Endothelial cell of umbilical vein (primary cell): ENCODE measurements at regions not wholly inside any gene's neighbourhood (a gene's known extent, or its start where the extent isn't known, plus 50 kb on each side); places are given as distances from the start of the nearest gene placed in this dataset.

Source experiments
- BruUV-seq: library from RNA; stranded (reverse); fragments of 400-500 nt; replicated peaks from 2 replicates; lab custom pipeline; 2021; lab: Mats Ljungman, UMichigan
- CTCF ChIA-PET: fragments of 300-600, 350-600 bp; sonication (Branson Sonifier 250); formaldehyde crosslinking; loops from one replicate; lab custom pipeline; 2021; ENCODE audit warnings: antibody characterized with exemption, inconsistent platforms; lab: Charles Lee
- POLR2A ChIA-PET: fragments of 300-600, 350-600 bp; sonication (Branson Sonifier 250); formaldehyde crosslinking; loops from one replicate; lab custom pipeline; 2021; ENCODE audit warnings: antibody characterized with exemption, inconsistent platforms; lab: Charles Lee
- DNase-seq: peaks from one replicate; pipeline ENCODE4 v3.0.0-alpha.2; 2011; ENCODE audit warnings: low read depth, low spot score
- FAIRE-seq: peaks from 2 replicates; lab custom pipeline; 2011; peaks lifted over from hg19 to GRCh38; lab: Jason Lieb, UNC
- H2AFZ ChIP-seq: 2 replicates; pipeline ENCODE4 v1.6.0; 2012; ENCODE audit warnings: low read depth, low read length, control low read depth, inconsistent platforms
- H3K27ac ChIP-seq: 2 replicates; pipeline ENCODE4 v1.5.1; 2011; ENCODE audit warnings: low read depth, mild to moderate bottlenecking, control low read depth, low read length, moderate library complexity; ENCODE audit not compliant: insufficient read depth
- H3K27me3 ChIP-seq, 2 experiments: 2 replicates each; pipeline versions ENCODE4 v1.6.0 to v1.6.1; 2011; ENCODE audit warnings: low read length in 2 of 2, mixed read lengths in 1 of 2; ENCODE audit not compliant: control insufficient read depth in 2 of 2, insufficient read depth in 2 of 2
- H3K36me3 ChIP-seq, 2 experiments: 2 replicates in 1 of 2; 3 replicates in 1 of 2; pipeline ENCODE4 v1.5.1; 2011; ENCODE audit warnings: low read length in 2 of 2, mild to moderate bottlenecking in 1 of 2, moderate library complexity in 1 of 2; ENCODE audit not compliant: control insufficient read depth in 2 of 2, insufficient read depth in 2 of 2; ENCODE audit errors: extremely low read depth in 1 of 2
- H3K4me1 ChIP-seq: 3 replicates; pipeline ENCODE4 v1.5.1; 2011; ENCODE audit warnings: mild to moderate bottlenecking, low read length; ENCODE audit not compliant: control insufficient read depth, insufficient read depth; ENCODE audit errors: extremely low read depth
- H3K4me2 ChIP-seq: 2 replicates; pipeline ENCODE4 v1.6.1; 2011; ENCODE audit warnings: low read length, control low read depth, mixed read lengths; ENCODE audit not compliant: insufficient read depth
- H3K4me3 ChIP-seq, 3 experiments: fragments of 200-600 bp in 1 of 3; sonication (generic), shearing (Covaris generic) in 1 of 3; replicated peaks in 1 of 3; 2 replicates each; pipeline ENCODE4 v1.5.1; 2011 to 2016; ENCODE audit warnings: control low read depth in 3 of 3, low read length in 3 of 3, mild to moderate bottlenecking in 2 of 3, inconsistent platforms in 1 of 3, low read depth in 1 of 3, moderate library complexity in 1 of 3; ENCODE audit not compliant: insufficient read depth in 1 of 3
- H3K79me2 ChIP-seq: 2 replicates; pipeline ENCODE4 v1.6.0; 2012; ENCODE audit warnings: low read length, inconsistent platforms; ENCODE audit not compliant: control insufficient read depth, insufficient read depth
- H3K9ac ChIP-seq: replicated peaks from 2 replicates; pipeline ENCODE3; 2011; ENCODE audit warnings: low read length, control low read depth; ENCODE audit not compliant: insufficient read depth; ENCODE audit errors: extremely low read depth
- H3K9me1 ChIP-seq: replicated peaks from 3 replicates; pipeline ENCODE4 v1.6.0; 2011; ENCODE audit warnings: mild to moderate bottlenecking, low read length; ENCODE audit not compliant: control insufficient read depth, insufficient read depth; ENCODE audit errors: extremely low read depth
- H3K9me3 ChIP-seq: replicated peaks from 2 replicates; pipeline ENCODE4 v1.5.1; 2012; ENCODE audit warnings: low read length, inconsistent platforms; ENCODE audit not compliant: control insufficient read depth, insufficient read depth
- H4K20me1 ChIP-seq: replicated peaks from 2 replicates; pipeline ENCODE3; 2011; ENCODE audit warnings: mild to moderate bottlenecking, low read length; ENCODE audit not compliant: control insufficient read depth, insufficient read depth; ENCODE audit errors: extremely low read depth
- EZH2 ChIP-seq: IDR thresholded peaks from 2 replicates; pipeline ENCODE4 v1.6.1; 2012; ENCODE audit warnings: borderline replicate concordance, low read depth, mild to moderate bottlenecking, moderate library complexity, low read length, inconsistent platforms; ENCODE audit not compliant: severe bottlenecking
- FOS ChIP-seq: IDR thresholded peaks from 2 replicates; pipeline ENCODE4 v1.6.1; 2011; ENCODE audit warnings: mild to moderate bottlenecking, low read length, moderate library complexity, borderline replicate concordance; ENCODE audit not compliant: insufficient read depth
- GATA2 ChIP-seq: IDR thresholded peaks from 2 replicates; pipeline ENCODE4 v1.7.0; 2011; ENCODE audit warnings: low read depth, mild to moderate bottlenecking, moderate library complexity, mixed read lengths, low read length; ENCODE audit not compliant: insufficient read length, insufficient read depth
- JUN ChIP-seq: IDR thresholded peaks from 2 replicates; pipeline ENCODE4 v1.6.1; 2011; ENCODE audit warnings: borderline replicate concordance, low read depth; ENCODE audit not compliant: insufficient read length, insufficient read depth
- MYC ChIP-seq: IDR thresholded peaks from one replicate; pipeline ENCODE4 v1.6.1; 2011; ENCODE audit warnings: mild to moderate bottlenecking, low read depth, low read length
- POLR2A ChIP-seq: IDR thresholded peaks from 2 replicates; pipeline ENCODE4 v1.6.1; 2012; ENCODE audit warnings: low read depth, mild to moderate bottlenecking, control low read depth, low read length
- POLR2AphosphoS5 ChIP-seq: IDR thresholded peaks from 2 replicates; pipeline ENCODE4 v1.6.1; 2012; ENCODE audit warnings: low read depth, mild to moderate bottlenecking, control low read depth, low read length, moderate library complexity; ENCODE audit not compliant: insufficient read depth
- dilution Hi-C: fragments of 300-500 bp; cut with MboI; formaldehyde crosslinking; loops from one replicate; pipeline ENCODE4 v1.15.0; 2019; ENCODE audit warnings: low sequenced_read_pairs; ENCODE audit not compliant: extremely low pct_ligation_motif_present
- intact Hi-C: fragments of 100-400 bp; cut with micrococcal nuclease; formaldehyde crosslinking; loops from one replicate; pipeline ENCODE4 v1.10.0; 2022
- TF ChIP-seq, protein P1 (sequence below): IDR thresholded peaks from 2 replicates; pipeline ENCODE4 v1.6.1; 2011; ENCODE audit not compliant: insufficient read depth, insufficient read length
- TF ChIP-seq, protein P2 (sequence below), 2 donors: IDR thresholded peaks; 1 replicate in 1 of 2; 2 replicates in 1 of 2; pipeline ENCODE4 v1.5.1; 2011; ENCODE audit warnings: low read length in 2 of 2, mild to moderate bottlenecking in 2 of 2, moderate library complexity in 2 of 2, control low read depth in 1 of 2, inconsistent platforms in 1 of 2, low read depth in 1 of 2; ENCODE audit not compliant: insufficient read depth in 1 of 2; ENCODE audit errors: extremely low read depth in 1 of 2

DNA sequence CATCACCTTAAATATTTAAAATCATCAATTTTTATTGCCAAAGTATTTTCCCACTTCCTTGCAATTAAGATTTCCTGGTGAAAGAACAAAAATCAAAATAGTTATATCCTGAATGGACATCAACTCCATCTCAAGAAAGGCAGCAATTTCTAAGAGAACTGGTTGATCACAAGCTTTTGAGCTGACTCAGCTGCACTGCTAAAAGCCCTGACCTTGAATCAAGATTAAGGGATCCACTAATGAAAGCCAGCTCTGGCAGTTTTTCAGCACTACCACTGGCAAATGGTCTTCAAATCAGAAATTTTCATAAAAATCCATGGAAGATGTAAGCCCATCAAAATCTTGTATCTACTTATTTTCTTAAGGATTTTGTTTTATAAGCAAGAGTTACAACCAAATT, 123.4 kb downstream of the SLC6A15 start:
- FAIRE-seq = no peak
- Histone ChIP-seq H3K4me1 (no peaks in the 10 kb centered on the region), H3K4me2 (no peak overlapping the region), H3K9ac (no peak overlapping the region), H3K9me3 (no peaks in the 10 kb centered on the region), H3K4me3 (no peak overlapping the region), H3K36me3 (no peaks in the 10 kb centered on the region), H3K79me2 (no peaks in the 10 kb centered on the region), H3K27ac (no peak overlapping the region), H2AFZ (no peak overlapping the region), H4K20me1 (no peaks in the 10 kb centered on the region), H3K27me3 (no peaks in the 10 kb centered on the region), H3K9me1 (no peaks in the 10 kb centered on the region)
- ChIA-PET POLR2A (no interaction called here), CTCF (no interaction called here)
- TF ChIP-seq, protein P1, sequence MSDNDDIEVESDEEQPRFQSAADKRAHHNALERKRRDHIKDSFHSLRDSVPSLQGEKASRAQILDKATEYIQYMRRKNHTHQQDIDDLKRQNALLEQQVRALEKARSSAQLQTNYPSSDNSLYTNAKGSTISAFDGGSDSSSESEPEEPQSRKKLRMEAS = no peak
- TF ChIP-seq POLR2A = no peak
- TF ChIP-seq FOS = no peak
- no peak for TF ChIP-seq JUN
- no peak for TF ChIP-seq GATA2
- no peak for TF ChIP-seq MYC
- no peak for TF ChIP-seq EZH2
- TF ChIP-seq, protein P2, sequence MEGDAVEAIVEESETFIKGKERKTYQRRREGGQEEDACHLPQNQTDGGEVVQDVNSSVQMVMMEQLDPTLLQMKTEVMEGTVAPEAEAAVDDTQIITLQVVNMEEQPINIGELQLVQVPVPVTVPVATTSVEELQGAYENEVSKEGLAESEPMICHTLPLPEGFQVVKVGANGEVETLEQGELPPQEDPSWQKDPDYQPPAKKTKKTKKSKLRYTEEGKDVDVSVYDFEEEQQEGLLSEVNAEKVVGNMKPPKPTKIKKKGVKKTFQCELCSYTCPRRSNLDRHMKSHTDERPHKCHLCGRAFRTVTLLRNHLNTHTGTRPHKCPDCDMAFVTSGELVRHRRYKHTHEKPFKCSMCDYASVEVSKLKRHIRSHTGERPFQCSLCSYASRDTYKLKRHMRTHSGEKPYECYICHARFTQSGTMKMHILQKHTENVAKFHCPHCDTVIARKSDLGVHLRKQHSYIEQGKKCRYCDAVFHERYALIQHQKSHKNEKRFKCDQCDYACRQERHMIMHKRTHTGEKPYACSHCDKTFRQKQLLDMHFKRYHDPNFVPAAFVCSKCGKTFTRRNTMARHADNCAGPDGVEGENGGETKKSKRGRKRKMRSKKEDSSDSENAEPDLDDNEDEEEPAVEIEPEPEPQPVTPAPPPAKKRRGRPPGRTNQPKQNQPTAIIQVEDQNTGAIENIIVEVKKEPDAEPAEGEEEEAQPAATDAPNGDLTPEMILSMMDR (IDR thresholded peaks at IDR 0.05; ENCODE audit: extremely low read depth in 1 of 2, insufficient read depth in 1 of 2, low read depth in 1 of 2, low read length in 2 of 2) = no peak
- TF ChIP-seq POLR2AphosphoS5 = no peak
- dilution Hi-C loops = no loop called here
- intact Hi-C loops = loop anchor here (5.0 kb wide), 1 partner anchor 1583 kb away; no protein-coding TSS in a partner anchor
- DNase-seq = no peak
- BruUV-seq = no TSS peak
